GM19463 (cell line): ENCODE measurements at regions not wholly inside any gene's neighbourhood (a gene's known extent, or its start where the extent isn't known, plus 50 kb on each side); places are given as distances from the start of the nearest gene placed in this dataset.
A peak's percentile ranks its signal among the peaks of the same experiment; 100 is the strongest.

Experiments
- ATAC-seq: cut with Tn5 transposase; IDR thresholded peaks from one replicate; pipeline ENCODE4 v1.9.1; 2021; ENCODE audit warnings: mild to moderate bottlenecking, moderate library complexity; ENCODE audit not compliant: unreplicated experiment

DNA sequence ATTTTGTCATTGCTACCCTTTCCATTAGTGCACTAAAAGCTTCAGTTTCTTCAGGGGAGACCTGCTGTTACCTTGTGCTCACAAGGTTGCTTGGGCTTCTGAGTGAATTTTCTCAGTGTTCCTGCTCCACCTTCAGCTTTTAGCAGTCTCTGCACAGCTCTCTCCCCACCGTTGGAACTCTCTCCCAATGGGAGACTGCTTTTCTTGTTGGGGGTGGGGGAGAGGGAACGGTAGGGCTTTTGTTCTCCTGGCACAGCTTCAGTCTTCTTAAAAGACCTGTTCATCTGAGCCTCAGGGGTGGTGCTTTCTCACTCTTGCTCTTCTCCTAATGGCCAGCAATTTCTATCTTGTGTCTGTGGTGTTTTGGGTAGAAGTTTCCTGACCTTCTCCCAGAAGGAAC, 915.7 kb downstream of the EFNA5 start:
- ATAC-seq: no peak

DNA sequence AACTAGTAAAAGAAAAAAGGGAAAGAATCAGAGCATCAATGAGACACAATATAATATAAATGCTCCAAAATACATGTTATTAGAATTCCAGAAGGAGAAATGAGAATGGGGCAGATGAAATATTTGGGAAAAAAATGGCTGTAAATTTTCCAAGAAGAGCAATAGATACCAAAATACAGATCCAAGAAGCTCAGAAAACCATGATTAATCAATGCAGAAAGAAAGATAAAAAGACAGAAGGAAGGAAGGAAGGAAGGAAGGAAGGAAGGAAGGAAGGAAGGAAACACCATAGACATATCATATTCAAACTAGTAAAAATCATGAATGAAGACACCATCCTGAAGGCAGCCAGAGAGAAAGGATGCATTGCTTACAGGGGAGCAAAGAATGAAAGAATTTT, 920.9 kb downstream of the EFNA5 start:
- no peak for ATAC-seq

DNA sequence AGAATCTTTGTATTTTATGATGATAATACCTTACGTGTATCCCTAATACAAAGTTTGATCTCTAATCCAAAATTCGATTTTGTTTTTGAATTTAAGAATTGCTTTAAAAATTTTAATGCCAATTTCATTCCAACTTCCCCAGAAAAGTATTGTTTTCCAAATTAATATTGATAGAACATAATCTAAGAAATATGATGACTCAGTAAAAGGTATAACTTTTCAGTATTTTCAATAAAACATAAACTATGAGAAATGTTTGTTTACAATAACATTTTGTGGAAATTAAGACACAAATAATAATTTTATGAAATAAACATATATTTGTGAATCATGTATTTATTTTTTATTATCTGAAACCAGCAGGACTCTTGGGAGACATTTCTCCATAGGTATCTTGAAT, 931.6 kb downstream of the EFNA5 start:
- no peak for ATAC-seq

DNA sequence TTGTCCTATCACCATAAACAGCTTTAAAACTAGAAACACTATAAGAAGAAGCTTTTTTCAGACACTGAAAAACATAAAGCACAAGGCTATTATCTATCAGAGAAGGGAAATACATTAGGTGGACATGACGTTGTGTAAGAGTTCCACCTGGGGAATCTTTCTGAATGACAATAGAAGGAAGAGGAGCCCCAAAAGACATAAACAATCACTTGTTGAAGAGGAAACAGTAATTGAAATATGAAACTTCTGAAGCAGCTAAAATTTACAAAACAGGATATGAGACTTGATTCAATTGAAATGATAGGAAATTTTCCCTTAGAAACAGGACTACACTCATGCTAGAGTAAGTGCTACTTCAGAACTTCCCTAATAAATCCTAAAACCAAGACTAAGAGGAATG, 933.6 kb downstream of the EFNA5 start:
- no peak for ATAC-seq

DNA sequence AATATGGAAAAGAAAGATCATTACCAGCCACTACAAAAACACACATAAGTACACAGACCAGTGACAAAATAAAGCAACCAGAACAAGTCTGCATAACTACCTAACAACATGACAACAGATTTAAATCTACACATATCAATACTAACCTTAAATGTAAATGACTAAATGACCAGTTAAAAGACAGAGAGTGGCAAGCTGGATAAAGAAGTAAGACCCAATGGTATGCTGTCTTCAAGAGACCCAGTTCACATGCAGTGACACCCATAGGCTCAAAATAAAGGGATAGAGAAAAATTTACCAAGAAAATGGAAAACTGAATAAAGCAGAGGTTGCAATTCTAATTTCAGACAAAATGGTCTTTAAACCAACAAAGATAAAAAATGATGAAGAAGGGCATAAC, 938.1 kb downstream of the EFNA5 start:
- no peak for ATAC-seq

DNA sequence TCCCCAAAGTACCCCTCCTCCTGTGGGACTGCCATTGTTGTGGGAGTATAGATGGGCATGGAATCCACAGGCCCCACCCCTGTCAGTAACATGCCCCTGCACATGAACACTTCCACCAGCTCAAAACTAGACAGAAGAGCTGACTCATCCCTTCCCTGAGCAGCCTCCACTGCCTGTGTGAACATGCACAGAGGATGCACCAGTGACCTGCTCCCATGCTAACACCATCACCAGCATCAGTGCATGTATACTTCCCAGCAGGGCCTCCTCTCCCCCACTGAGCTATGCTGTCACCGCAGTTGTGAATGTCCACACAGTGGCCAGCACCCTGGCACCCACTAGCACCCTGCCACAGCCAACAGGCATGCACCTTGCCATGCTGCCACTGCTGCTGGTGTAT, 939.8 kb downstream of the EFNA5 start:
- no peak for ATAC-seq

DNA sequence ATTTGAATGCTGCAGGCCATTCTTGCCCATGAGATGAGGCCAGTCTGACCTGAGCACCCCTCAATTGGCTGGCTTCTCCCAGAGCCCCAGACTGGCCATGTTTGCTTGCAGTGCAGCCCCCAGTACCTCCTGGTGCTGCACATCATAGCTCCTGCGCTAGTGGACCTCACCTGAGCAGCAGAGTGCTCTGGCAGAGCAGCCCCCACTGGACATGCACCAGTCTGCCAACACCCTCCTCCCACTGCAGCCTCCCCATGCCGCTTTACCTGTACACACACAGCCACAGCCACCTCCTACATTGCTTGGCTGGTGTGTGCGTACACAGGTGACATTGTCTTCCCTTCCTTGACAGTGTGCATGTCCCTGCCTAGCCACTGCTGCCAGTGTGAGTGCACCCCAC, 940.2 kb downstream of the EFNA5 start:
- no peak for ATAC-seq

DNA sequence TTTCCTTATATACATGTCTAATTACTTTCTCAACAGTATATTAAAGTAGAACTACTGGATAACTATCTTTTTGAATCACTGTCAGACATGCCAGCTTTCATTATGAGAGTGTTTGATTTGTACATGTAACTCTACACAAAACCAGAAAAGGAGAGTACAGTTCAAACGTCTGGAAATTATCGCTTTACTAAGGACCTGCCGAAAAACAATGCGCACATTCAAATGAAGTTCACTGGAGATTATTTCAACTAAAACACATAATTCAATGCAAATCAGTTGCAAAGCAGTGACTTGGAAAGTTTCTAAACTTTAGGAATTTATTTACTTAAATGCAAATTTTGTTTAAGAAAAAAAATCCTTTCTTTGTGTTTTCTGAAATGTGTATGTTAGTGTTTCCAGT, 942.5 kb downstream of the EFNA5 start:
- ATAC-seq: no peak

DNA sequence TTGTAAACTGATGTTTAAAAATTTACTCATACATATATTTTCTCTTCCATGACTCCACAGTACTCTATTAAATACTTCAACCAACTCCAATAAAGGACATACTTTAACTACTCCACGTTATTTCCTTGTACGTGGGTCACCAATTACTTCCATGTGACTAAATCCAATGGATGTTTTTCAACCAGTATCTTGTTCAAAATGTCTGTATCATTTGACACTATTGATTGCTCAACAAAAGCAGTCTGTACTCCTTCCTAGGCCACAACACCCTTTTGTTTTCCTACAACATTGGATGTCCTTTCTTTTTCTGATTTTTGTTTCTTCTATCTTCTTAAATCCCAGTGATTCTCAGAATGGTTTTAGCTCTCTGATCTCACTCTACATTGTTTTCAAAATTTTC, 943.7 kb downstream of the EFNA5 start:
- no peak for ATAC-seq

DNA sequence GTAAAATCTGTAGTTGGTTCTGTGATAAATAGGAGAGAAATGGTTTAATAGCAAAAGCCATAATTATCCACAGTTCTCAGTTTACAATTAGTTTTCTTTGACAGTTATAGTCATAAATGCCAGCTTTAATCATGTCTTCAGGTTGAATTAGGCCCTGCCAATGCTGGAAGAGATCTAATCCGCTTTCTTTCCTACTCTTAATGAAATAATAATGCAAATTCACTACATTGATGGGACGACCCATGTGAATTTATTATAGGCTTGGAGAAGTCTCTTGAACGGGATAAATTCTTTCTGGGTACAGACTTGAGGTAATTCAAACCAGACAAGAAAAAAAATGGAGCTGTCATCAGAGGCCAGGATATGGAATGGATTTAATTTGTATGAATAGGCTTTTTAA, 950.4 kb downstream of the EFNA5 start:
- no peak for ATAC-seq

DNA sequence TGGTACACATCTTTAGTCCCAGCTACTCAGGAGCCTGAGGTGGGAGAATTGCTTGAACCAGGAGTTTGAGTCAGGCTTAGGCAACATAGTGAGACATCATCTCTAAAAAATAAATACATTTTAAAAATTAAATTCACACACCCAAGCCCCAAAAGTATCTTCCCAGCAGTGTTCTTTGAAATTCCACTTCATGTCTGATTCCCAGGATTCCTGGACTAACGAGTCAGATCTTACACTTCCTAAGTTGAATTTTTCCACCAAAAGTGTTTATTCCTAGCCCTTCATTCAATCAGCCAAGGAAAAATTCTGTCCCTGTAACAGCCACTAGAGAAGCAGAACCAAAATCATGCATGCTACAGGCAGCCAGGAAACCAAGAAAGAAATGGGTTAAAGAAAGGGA, 970.9 kb downstream of the EFNA5 start:
- no peak for ATAC-seq

DNA sequence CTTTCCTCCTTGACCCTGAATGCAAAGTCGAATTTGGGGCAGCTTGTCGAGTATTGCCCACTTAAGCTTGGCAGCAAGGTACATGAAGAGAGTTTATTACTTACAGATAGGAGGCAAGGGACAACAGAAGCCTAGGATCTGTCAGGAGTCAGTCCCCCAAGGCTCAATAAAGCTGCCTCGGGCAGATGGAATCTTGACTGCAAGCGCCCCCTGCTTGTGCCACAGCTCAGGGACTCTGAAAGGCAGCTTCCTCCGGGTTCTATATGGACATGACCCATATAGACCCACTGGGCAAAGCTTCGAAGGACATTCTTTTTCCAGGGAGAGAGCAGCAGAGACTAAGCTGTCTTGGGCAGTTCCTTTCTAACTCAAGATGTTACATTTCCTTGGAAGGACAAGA, 971.5 kb downstream of the EFNA5 start:
- no peak for ATAC-seq

DNA sequence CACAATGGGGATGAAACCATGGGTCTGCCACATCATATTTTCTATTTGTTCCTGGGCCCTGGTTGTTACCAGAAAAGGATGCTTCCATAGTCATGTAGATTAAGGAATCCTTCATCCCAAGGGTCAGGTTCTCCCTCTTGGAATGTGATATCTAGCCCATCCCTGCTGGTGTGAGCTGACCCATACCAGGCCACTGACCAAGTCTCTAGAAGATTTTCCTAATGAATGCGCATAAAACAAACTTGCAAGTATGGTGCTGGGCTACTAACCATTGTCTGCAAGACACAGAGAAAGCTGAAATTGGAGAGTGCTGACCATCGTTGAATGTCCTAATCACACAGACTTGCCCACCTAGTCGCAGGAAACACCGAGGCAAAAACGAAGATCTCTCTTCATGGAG, 972.6 kb downstream of the EFNA5 start:
- ATAC-seq: no peak

DNA sequence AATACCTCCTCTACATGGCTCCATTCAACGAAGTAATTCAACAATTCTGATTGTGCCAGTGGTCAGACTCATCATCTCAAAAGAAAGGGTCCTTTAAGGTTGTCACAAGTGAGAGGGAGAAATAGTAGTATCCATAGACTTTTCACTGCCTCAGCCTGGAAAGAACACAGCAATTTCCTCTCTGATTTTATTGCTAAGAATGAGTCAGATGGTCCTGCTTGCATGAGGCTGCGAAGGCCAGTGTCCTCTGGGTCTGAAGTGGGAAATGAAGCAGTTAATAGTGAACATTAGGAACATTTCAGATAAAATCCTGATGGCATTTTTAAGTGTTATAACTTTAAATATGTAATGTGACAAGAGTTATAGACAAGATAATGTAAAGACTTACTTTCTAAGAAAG, 979.0 kb downstream of the EFNA5 start:
- ATAC-seq: no peak

DNA sequence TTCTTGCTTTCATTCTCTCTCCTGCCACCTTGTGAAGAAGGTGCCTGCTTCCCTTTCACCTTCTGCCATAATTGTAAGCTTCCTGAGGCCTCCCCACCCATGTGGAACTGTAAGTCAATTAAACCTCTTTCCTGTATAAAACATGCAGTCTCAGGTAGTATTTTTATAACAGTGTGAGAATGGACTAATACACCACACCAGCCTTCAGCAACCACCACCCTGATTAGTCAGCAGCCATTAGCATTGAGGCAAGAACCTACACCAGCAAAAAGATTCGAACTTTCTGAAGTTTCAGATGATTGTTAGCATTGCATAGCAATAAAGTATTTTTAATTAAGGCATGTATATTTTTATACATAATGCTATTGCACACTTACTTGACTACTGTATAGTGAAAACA, 980.2 kb downstream of the EFNA5 start:
- no peak for ATAC-seq

DNA sequence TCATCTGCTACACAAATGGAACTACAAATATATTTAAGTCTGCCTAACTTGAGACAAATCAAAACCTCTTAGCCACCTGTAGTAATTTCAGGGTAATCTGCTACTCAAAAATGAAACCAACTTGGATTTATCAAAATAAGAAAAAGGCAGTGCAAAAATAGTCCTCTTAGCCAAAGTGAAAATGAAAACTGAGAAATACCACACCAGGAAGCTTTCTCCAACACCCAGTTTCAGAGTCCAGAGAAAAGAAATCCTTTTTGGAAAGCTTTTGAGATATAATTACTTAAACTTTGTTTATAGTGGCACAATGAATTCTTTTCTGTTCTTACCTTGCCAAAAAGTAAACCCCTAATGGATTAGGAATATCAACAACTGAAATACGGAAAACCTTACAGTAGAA, 990.4 kb downstream of the EFNA5 start:
- peak; percentile 84 for ATAC-seq

DNA sequence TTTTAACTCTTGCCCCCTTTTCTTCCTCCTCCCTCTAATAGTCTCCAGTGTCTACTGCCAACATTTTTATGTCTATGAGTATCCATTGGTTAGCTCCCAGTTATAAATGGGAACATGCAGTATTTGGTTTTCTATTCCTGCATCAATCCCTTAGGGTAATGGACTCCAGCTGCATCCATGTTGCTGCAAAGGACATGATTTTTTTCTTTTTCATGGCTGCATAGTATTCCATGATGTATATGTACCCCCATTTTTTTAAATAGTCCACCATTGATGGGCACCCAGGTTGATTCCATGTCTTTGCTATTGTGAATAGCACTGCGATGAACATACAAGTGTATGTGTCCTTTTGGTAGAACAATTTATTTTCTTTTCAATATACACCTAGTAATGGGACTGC, 993.7 kb downstream of the EFNA5 start:
- no peak for ATAC-seq

DNA sequence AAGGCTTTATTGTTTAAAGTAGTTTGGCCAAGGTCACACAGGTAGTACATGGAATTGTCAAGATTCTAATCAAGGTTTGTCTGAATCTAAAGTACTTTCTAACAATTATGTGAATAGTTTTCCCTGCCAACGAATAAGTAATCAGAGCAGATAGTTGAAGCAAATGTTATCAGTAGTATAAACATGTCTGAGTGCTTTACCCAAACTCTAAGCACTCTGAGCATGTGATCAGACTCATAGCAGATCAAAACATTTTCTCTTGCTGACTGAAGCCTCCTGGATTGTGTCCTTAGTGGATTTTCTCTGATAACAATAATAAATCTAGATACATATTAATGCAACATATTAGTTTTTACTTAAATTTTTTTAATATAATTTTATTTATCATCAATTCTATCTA, 995.0 kb downstream of the EFNA5 start:
- ATAC-seq: no peak

DNA sequence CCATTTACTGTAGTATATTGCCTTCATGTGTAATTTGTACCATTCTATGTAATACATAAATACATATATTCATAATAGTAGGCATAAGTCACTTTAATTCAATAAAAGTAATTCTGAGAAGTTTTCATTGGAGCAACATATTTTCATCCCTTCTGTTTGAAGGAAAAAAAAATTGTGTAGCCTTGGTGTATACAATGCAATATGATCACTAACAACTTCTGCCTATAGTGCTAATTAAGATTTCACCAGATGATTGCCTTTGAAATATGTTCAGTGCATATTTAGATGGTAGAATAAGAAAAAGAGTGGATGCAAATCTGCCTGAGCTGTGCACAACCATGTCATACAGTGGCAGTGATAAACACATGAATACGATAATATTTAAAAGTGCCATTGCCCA, 996.8 kb downstream of the EFNA5 start:
- no peak for ATAC-seq

DNA sequence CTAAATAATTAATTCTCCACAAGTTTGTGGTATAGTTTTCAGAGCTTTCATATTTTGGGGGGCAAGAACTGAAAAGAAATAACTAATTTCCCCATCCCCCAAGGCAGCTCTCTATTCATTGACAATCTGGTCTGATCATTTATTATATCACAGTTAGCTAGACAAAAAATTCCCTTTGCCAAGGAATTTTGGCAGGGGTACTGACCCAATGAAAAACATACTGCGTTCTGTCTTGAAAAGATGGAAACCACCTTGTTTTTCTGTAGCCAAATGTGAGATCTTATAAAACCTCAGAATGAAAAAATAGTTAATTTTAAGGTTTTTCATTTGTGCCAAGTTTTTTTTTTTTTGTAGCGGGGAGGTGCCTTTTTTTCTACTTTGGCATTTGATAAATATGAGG, 1008.9 kb downstream of the EFNA5 start:
- ATAC-seq: no peak

DNA sequence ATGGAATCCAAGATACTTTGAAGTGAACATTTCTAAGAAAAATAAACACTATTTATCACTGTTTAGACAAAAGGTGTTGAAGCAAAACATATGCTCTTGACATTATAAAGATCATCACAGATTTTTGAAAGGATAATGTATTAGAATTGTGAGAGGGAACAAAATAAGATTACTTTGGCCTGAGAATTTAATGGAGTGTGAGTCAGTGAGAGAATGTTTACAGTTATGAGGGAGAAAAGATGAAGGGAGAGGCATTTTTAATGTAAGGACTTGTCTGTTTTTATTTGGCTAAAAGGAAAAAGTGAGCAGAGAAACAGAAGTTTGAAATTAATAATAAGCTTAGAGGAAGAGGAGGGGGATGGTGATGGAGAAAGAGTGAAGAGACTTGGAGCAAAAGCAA, 1010.1 kb downstream of the EFNA5 start:
- ATAC-seq: no peak

DNA sequence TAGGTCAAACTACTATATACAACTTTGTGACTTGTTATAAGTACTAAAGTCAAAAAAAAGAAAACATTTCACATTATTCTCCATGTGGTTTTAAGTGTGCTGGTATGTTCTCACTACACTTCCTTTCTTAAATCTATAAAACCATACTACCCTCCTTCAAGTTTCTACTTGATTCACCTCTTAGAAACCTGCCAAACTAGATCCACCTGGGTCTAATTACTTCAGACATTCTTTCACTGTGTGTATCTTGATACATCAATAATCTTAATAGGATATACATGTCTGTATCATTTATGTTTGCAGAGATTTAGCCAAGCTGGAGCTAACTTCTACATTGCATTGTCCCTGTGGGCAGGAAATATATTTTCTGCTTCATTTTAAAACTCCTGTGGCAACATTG, 1012.6 kb downstream of the EFNA5 start:
- ATAC-seq: no peak

DNA sequence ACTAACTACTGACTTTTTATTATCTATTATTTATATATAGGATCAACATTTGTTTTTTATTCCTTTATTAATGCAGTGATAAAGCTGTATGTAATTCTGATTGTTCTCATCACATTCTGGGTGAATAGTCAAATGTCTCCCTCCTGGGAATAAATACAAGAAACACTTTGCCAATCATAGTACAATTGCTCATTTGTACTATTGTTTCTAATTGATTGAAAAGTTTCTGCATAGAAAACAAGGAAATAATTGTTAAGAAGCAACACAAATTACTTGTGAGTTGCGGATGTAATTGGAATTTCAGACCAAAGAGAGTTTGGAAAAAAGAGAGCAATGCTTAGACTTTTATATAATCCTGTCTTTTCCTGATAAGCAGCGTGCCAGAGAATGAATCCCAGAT, 1013.9 kb downstream of the EFNA5 start:
- ATAC-seq: no peak

DNA sequence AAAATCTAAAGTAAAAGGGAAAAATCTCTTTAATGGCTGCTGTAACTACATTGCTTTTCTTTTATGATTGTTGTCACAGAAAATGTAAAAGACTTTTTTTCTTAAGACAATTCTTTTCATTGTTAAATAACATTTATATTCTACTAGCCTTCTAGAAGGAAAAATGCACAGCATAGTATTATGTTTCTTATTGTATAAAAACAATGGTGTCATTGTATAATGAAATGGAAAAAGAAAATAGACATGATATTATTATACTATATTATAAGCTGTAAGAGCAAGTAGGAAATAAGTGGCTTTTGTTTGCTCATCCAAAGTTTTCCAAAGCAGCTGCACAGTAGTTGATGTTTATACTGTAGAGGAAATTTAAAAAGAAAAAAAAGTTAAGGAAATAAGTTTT, 1021.7 kb downstream of the EFNA5 start:
- no peak for ATAC-seq
